CD4-positive, CD25-positive, alpha-beta regulatory T cell (primary cell): ENCODE measurements at regions not wholly inside any gene's neighbourhood (a gene's known extent, or its start where the extent isn't known, plus 50 kb on each side); places are given as distances from the start of the nearest gene placed in this dataset.

Source experiments
- ATAC-seq, 2 donors: fragments of 150-1000 bp; cut with Tn5 transposase; one replicate each; pipeline ENCODE4 v1.10.0; 2021; ENCODE audit warnings: low read depth in 2 of 2, moderate number of reproducible peaks in 2 of 2, moderate library complexity in 1 of 2
- DNase-seq, 3 donors: peaks; one replicate each; pipeline versions ENCODE4 v3.0.0 to v3.0.0-alpha.2; 2012 to 2022; ENCODE audit warnings: mixed read lengths in 1 of 3
- H3K27ac ChIP-seq: one replicate; pipeline ENCODE4 v1.7.0; 2013; ENCODE audit warnings: mild to moderate bottlenecking, low read length; ENCODE audit not compliant: insufficient read depth, poor library complexity, severe bottlenecking
- H3K27me3 ChIP-seq: one replicate; pipeline ENCODE4 v1.7.0; 2013; ENCODE audit warnings: low read length; ENCODE audit not compliant: control insufficient read depth, insufficient read depth
- H3K36me3 ChIP-seq: one replicate; pipeline ENCODE4 v1.7.0; 2013; ENCODE audit warnings: mild to moderate bottlenecking, low read length, moderate library complexity; ENCODE audit not compliant: control insufficient read depth, insufficient read depth
- H3K4me1 ChIP-seq: 2 replicates; pipeline ENCODE4 v1.7.0; 2013; ENCODE audit warnings: mild to moderate bottlenecking, low read length; ENCODE audit not compliant: insufficient read depth, control insufficient read depth, poor library complexity, severe bottlenecking
- H3K4me3 ChIP-seq: one replicate; pipeline ENCODE4 v1.7.0; 2013; ENCODE audit warnings: low read depth, mild to moderate bottlenecking, low read length, moderate library complexity
- H3K9me3 ChIP-seq, 2 experiments: 1 replicate in 1 of 2; 2 replicates in 1 of 2; pipeline ENCODE4 v1.7.0; 2013; ENCODE audit warnings: low read length in 2 of 2, mild to moderate bottlenecking in 1 of 2, moderate library complexity in 1 of 2; ENCODE audit not compliant: control insufficient read depth in 2 of 2
- H3K27ac Mint-ChIP-seq, 3 donors: one replicate each; pipeline ENCODE4 v1.8.0; 2020 to 2022; ENCODE audit warnings: mild to moderate bottlenecking in 3 of 3, mixed read lengths in 3 of 3, moderate library complexity in 2 of 3
- H3K27me3 Mint-ChIP-seq: one replicate; pipeline ENCODE4 v1.8.0; 2022; ENCODE audit warnings: mild to moderate bottlenecking, mixed read lengths
- H3K36me3 Mint-ChIP-seq: one replicate; pipeline ENCODE4 v1.8.0; 2020; ENCODE audit warnings: mixed read lengths
- H3K4me1 Mint-ChIP-seq, 4 donors: one replicate each; pipeline ENCODE4 v1.8.0; 2020 to 2022; ENCODE audit warnings: mixed read lengths in 4 of 4, mild to moderate bottlenecking in 1 of 4
- H3K4me3 Mint-ChIP-seq, 4 donors: one replicate each; pipeline ENCODE4 v1.8.0; 2020 to 2022; ENCODE audit warnings: mild to moderate bottlenecking in 4 of 4, mixed read lengths in 4 of 4, moderate library complexity in 3 of 4
- H3K9me3 Mint-ChIP-seq, 7 donors: one replicate each; pipeline ENCODE4 v1.8.0; 2020 to 2022; ENCODE audit warnings: mixed read lengths in 7 of 7, mild to moderate bottlenecking in 3 of 7, moderate library complexity in 2 of 7

- H3K4me3 Mint-ChIP-seq = no peak overlapping the region
Observed at GRCh38 chr17:69712801-69713311, 298.4 kb downstream of the MAP2K6 start.

GRCh38 chr17:69713815-69714214 lies 299.3 kb downstream of the MAP2K6 start:
- Mint-ChIP-seq H3K4me3 (no peak overlapping the region), H3K36me3 (no peaks in the 10 kb centered on the region), H3K4me1 (no peaks in the 10 kb centered on the region), H3K9me3 (peaks cover 0 to 4% (median 2%) of the 10 kb centered on the region in 7 donors), H3K27me3 (no peaks in the 10 kb centered on the region), H3K27ac (no peak overlapping the region)
- DNase-seq = no peak
- H3K27me3 ChIP-seq = no peaks in the 10 kb centered on the region
- ATAC-seq = no peak
- H3K9me3 ChIP-seq = no peaks in the 10 kb centered on the region
- no peaks in the 10 kb centered on the region for H3K36me3 ChIP-seq
- no peak overlapping the region for H3K27ac ChIP-seq
- H3K4me1 ChIP-seq = no peaks in the 10 kb centered on the region
- H3K4me3 ChIP-seq = no peak overlapping the region

More at GRCh38 chr17:69712801-69713311, 298.4 kb downstream of the MAP2K6 start:
- Histone ChIP-seq H3K27me3 (no peaks in the 10 kb centered on the region), H3K9me3 (no peaks in the 10 kb centered on the region), H3K4me3 (no peak overlapping the region), H3K27ac (no peak overlapping the region), H3K36me3 (no peaks in the 10 kb centered on the region), H3K4me1 (no peaks in the 10 kb centered on the region)
- DNase-seq = no peak
- ATAC-seq = no peak
- H3K36me3 Mint-ChIP-seq = no peaks in the 10 kb centered on the region
- H3K27me3 Mint-ChIP-seq = no peaks in the 10 kb centered on the region
- H3K9me3 Mint-ChIP-seq = peaks cover 0 to 3% (median 0%) of the 10 kb centered on the region in 7 donors
- H3K4me1 Mint-ChIP-seq = no peaks in the 10 kb centered on the region
- no peak overlapping the region for H3K27ac Mint-ChIP-seq

GRCh38 chr17:69714669-69715068 lies 300.2 kb downstream of the MAP2K6 start:
- Histone ChIP-seq H3K27ac (no peak overlapping the region), H3K27me3 (no peaks in the 10 kb centered on the region), H3K9me3 (no peaks in the 10 kb centered on the region), H3K4me1 (no peaks in the 10 kb centered on the region), H3K4me3 (no peak overlapping the region), H3K36me3 (no peaks in the 10 kb centered on the region)
- no peaks in the 10 kb centered on the region for H3K4me1 Mint-ChIP-seq
- H3K4me3 Mint-ChIP-seq = no peak overlapping the region
- H3K27me3 Mint-ChIP-seq = no peaks in the 10 kb centered on the region
- H3K9me3 Mint-ChIP-seq = peaks cover 0 to 4% (median 2%) of the 10 kb centered on the region in 7 donors
- H3K36me3 Mint-ChIP-seq = no peaks in the 10 kb centered on the region
- ATAC-seq (no peak), DNase-seq (no peak)
- H3K27ac Mint-ChIP-seq = no peak overlapping the region

- Mint-ChIP-seq H3K27ac (no peak overlapping the region), H3K4me3 (no peak overlapping the region), H3K9me3 (peaks cover 0 to 4% (median 2%) of the 10 kb centered on the region in 7 donors), H3K36me3 (no peaks in the 10 kb centered on the region), H3K4me1 (no peaks in the 10 kb centered on the region), H3K27me3 (no peaks in the 10 kb centered on the region)
- no peaks in the 10 kb centered on the region for H3K9me3 ChIP-seq
- ATAC-seq (no peak), DNase-seq (no peak)
- H3K27ac ChIP-seq = no peak overlapping the region
- no peaks in the 10 kb centered on the region for H3K27me3 ChIP-seq
- H3K4me1 ChIP-seq = no peaks in the 10 kb centered on the region
- H3K4me3 ChIP-seq = no peak overlapping the region
- H3K36me3 ChIP-seq = no peaks in the 10 kb centered on the region
Observed at GRCh38 chr17:69715656-69716055, 301.2 kb downstream of the MAP2K6 start.

GRCh38 chr17:69716556-69716955 lies 302.1 kb downstream of the MAP2K6 start:
- Mint-ChIP-seq H3K27ac (no peak overlapping the region), H3K4me3 (no peak overlapping the region), H3K4me1 (no peaks in the 10 kb centered on the region), H3K27me3 (no peaks in the 10 kb centered on the region), H3K36me3 (no peaks in the 10 kb centered on the region), H3K9me3 (peaks cover 0 to 4% (median 2%) of the 10 kb centered on the region in 7 donors)
- DNase-seq = no peak
- no peaks in the 10 kb centered on the region for H3K9me3 ChIP-seq
- H3K27ac ChIP-seq = no peak overlapping the region
- H3K4me3 ChIP-seq = no peak overlapping the region
- H3K4me1 ChIP-seq = no peaks in the 10 kb centered on the region
- H3K27me3 ChIP-seq = no peaks in the 10 kb centered on the region
- no peaks in the 10 kb centered on the region for H3K36me3 ChIP-seq
- no peak for ATAC-seq

- ATAC-seq (no peak), DNase-seq (no peak)
- Histone ChIP-seq H3K4me3 (no peak overlapping the region), H3K36me3 (no peaks in the 10 kb centered on the region), H3K27me3 (no peaks in the 10 kb centered on the region), H3K27ac (no peak overlapping the region), H3K4me1 (no peaks in the 10 kb centered on the region), H3K9me3 (no peaks in the 10 kb centered on the region)
- Mint-ChIP-seq H3K27me3 (no peaks in the 10 kb centered on the region), H3K4me1 (no peaks in the 10 kb centered on the region), H3K4me3 (no peak overlapping the region), H3K36me3 (no peaks in the 10 kb centered on the region), H3K9me3 (peaks cover 0 to 4% (median 2%) of the 10 kb centered on the region in 7 donors), H3K27ac (no peak overlapping the region)
Observed at GRCh38 chr17:69717214-69717613, 302.7 kb downstream of the MAP2K6 start.

GRCh38 chr17:69717819-69718218 lies 303.3 kb downstream of the MAP2K6 start:
- Mint-ChIP-seq H3K4me3 (no peak overlapping the region), H3K27ac (no peak overlapping the region), H3K4me1 (no peaks in the 10 kb centered on the region), H3K36me3 (no peaks in the 10 kb centered on the region), H3K9me3 (peaks cover 0 to 5% (median 2%) of the 10 kb centered on the region in 7 donors), H3K27me3 (no peaks in the 10 kb centered on the region)
- H3K9me3 ChIP-seq = no peaks in the 10 kb centered on the region
- H3K4me3 ChIP-seq = no peak overlapping the region
- no peaks in the 10 kb centered on the region for H3K36me3 ChIP-seq
- H3K27ac ChIP-seq = no peak overlapping the region
- H3K4me1 ChIP-seq = no peaks in the 10 kb centered on the region
- H3K27me3 ChIP-seq = no peaks in the 10 kb centered on the region
- no peak for ATAC-seq
- DNase-seq = no peak

GRCh38 chr17:69719474-69720048 lies 305.1 kb downstream of the MAP2K6 start:
- Histone ChIP-seq H3K27me3 (no peaks in the 10 kb centered on the region), H3K36me3 (no peaks in the 10 kb centered on the region), H3K9me3 (no peaks in the 10 kb centered on the region), H3K27ac (no peak overlapping the region), H3K4me1 (no peaks in the 10 kb centered on the region), H3K4me3 (no peak overlapping the region)
- peaks cover 0 to 5% (median 2%) of the 10 kb centered on the region in 7 donors for H3K9me3 Mint-ChIP-seq
- DNase-seq (no peak), ATAC-seq (no peak)
- no peak overlapping the region for H3K27ac Mint-ChIP-seq
- no peaks in the 10 kb centered on the region for H3K27me3 Mint-ChIP-seq
- no peak overlapping the region for H3K4me3 Mint-ChIP-seq
- no peaks in the 10 kb centered on the region for H3K4me1 Mint-ChIP-seq
- H3K36me3 Mint-ChIP-seq = no peaks in the 10 kb centered on the region
